ENCODE measurements at regions not wholly inside any gene's neighbourhood (a gene's known extent, or its start where the extent isn't known, plus 50 kb on each side); places are given as distances from the start of the nearest gene placed in this dataset.

- DNase-seq (ENCODE audit: insufficient read length) (no peak), FAIRE-seq (no peak)
- no peak for TF ChIP-seq POLR2A (IDR thresholded peaks at IDR 0.05; ENCODE audit: low read depth, low read length)
- no peak for TF ChIP-seq POLR2AphosphoS5 (IDR thresholded peaks at IDR 0.05; ENCODE audit: low read depth, low read length)
- TF ChIP-seq TAF1 (IDR thresholded peaks at IDR 0.05; ENCODE audit: borderline replicate concordance, low read depth, low read length): no peak
These were observed 87.6 kb upstream of the MED13L start for GRCh38 chr12:116365114-116365513.

GRCh38 chr12:116365606-116366455 is 88.3 kb upstream of the MED13L start:
- no peak for TF ChIP-seq POLR2AphosphoS5 (IDR thresholded peaks at IDR 0.05; ENCODE audit: low read depth, low read length)
- TF ChIP-seq POLR2A (IDR thresholded peaks at IDR 0.05; ENCODE audit: low read depth, low read length): no peak
- TF ChIP-seq TAF1 (IDR thresholded peaks at IDR 0.05; ENCODE audit: borderline replicate concordance, low read depth, low read length): no peak
- DNase-seq (ENCODE audit: insufficient read length) (no peak), FAIRE-seq (no peak)

DNA sequence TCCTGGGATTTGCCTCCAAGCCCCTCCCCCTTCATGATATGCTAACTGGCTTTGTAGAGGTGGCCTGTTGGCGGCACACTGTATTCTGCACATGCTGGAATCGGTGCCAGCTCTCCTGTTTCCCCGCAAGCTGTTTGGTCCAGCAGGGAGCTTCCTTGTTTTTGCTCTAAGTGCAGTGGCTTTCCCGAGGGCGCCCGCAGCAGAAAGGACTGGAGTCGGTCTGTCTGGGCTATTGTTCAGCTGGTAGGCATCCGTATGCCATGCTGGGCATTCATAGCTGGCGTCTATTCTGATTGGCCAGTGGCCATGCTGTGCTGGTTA is 88.9 kb upstream of the MED13L start:
- FAIRE-seq (no peak), DNase-seq (ENCODE audit: insufficient read length) (no peak)
- TF ChIP-seq POLR2A (IDR thresholded peaks at IDR 0.05; ENCODE audit: low read depth, low read length) (no peak), POLR2AphosphoS5 (IDR thresholded peaks at IDR 0.05; ENCODE audit: low read depth, low read length) (no peak), TAF1 (IDR thresholded peaks at IDR 0.05; ENCODE audit: borderline replicate concordance, low read depth, low read length) (no peak)

DNA sequence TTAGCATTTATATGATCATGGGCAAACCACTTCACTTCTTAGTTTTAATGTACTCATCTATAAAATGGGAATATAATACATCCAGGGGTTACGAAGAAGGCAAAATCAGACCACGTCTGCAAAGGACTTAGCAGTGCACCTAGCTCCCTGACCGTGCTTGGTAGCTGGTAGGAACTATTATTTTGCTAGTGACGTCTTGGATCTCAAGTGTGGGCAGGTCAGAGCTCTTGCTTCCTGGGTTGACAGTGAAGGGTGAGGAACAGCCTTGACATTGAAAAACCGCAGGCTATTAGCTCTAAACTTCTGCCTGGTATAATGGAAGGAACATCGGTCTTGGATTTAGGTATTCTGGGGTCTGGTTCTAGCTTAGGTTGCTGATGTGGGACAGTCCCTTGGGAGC is 89.3 kb upstream of the MED13L start:
- FAIRE-seq (no peak), DNase-seq (ENCODE audit: insufficient read length) (no peak)
- no peak for TF ChIP-seq POLR2AphosphoS5 (IDR thresholded peaks at IDR 0.05; ENCODE audit: low read depth, low read length)
- TF ChIP-seq TAF1 (IDR thresholded peaks at IDR 0.05; ENCODE audit: borderline replicate concordance, low read depth, low read length): no peak

DNA sequence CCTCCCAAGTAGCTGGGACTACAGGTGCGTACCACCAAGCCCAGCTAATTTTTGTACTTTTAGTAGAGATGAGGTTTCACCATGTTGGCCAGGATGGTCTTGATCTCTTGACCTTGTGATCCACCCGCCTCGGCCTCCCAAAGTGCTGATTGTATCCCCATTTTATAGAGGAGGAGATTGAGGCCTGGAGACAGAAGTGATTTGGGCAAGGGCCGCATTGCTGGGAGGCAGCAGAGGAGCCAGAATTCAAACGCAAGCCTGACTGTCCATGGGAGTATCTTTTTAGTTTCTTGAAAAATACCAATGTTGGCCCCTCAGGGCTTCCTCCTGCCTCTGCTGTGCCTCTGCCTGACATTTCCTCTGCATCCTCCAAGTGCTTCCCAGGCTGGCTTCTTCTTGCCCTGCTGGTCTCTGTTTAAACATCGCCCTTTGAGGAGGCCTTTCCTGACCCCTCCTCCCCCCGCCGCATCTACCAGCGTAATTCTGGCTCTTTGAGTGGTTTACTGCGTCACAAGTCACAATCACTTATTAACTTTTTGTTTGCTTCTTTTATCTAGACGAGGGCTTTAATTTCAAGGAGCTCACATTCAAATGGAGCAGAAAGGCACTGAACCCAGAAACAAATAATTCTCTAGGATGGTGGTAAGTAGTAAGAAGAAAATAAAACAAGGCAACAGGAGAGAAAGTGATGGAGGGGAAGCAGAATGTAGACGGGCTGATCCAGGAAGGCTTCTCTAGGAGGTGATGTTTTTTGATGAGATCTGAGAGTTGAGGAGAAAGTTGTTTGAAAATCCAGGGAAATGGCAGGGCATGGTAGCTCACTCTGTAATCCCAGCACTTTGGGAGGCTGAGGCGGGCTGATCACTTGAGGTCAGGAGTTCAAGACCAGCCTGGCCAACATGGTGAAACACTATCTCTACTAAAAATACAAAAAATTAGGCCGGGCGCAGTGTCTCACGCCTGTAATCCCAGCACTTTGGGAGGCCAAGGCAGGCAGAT is 91.0 kb upstream of the MED13L start:
- no peak for TF ChIP-seq POLR2A (IDR thresholded peaks at IDR 0.05; ENCODE audit: low read depth, low read length)
- no peak for FAIRE-seq
- DNase-seq (ENCODE audit: insufficient read length): no peak

DNA sequence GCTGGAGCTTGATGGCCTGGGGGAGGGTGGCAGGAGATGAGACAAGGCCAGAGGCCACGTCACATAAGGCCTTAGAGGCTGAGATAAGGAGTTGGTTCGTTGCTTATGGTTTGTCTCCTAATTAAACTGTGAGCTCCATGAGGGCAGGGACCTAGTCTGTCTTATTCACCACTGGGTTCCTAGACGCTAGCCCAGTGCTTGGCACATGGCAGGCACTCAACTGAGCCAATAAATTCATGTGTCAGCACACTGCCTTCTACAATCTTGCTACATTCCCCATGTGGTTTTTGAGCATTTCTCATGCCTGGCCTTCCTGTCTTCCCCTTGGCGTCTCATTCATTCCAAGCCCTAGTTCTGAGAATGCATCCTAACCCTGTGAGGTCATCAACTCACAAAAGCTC is 92.5 kb upstream of the MED13L start:
- no peak for TF ChIP-seq TAF1 (IDR thresholded peaks at IDR 0.05; ENCODE audit: borderline replicate concordance, low read depth, low read length)
- no peak for TF ChIP-seq POLR2AphosphoS5 (IDR thresholded peaks at IDR 0.05; ENCODE audit: low read depth, low read length)
- no peak for TF ChIP-seq POLR2A (IDR thresholded peaks at IDR 0.05; ENCODE audit: low read depth, low read length)
- no peak for FAIRE-seq
- no peak for DNase-seq (ENCODE audit: insufficient read length)

GRCh38 chr12:116370886-116371580 is 93.5 kb upstream of the MED13L start:
- no peak for DNase-seq (ENCODE audit: insufficient read length)
- no peak for FAIRE-seq
- no peak for TF ChIP-seq TAF1 (IDR thresholded peaks at IDR 0.05; ENCODE audit: borderline replicate concordance, low read depth, low read length)
- TF ChIP-seq POLR2A (IDR thresholded peaks at IDR 0.05; ENCODE audit: low read depth, low read length): no peak
- no peak for TF ChIP-seq POLR2AphosphoS5 (IDR thresholded peaks at IDR 0.05; ENCODE audit: low read depth, low read length)

DNA sequence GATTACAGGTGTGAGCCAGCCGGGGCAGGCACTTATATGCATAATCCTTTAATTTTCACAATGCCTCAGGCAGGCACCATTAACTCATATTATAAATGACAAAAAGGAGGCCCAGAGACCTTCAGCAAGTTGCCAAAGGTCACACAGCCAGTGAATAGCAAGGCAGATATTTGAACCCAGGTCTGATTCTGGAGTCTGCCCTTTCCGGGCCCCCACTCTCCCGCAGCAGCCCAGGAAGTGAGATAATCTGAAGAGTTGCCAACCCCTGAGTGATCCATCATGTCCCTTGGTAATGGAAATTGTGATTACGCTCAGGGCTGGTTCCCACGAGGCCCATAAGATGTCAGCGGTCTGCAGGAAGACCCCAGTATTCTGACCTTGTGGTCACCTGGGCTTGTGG is 95.3 kb upstream of the MED13L start:
- FAIRE-seq: no peak
- TF ChIP-seq POLR2A (IDR thresholded peaks at IDR 0.05; ENCODE audit: low read depth, low read length) (no peak), POLR2AphosphoS5 (IDR thresholded peaks at IDR 0.05; ENCODE audit: low read depth, low read length) (no peak)
- DNase-seq (ENCODE audit: insufficient read length): no peak

- TF ChIP-seq TAF1 (IDR thresholded peaks at IDR 0.05; ENCODE audit: borderline replicate concordance, low read depth, low read length) (no peak), POLR2AphosphoS5 (IDR thresholded peaks at IDR 0.05; ENCODE audit: low read depth, low read length) (no peak), POLR2A (IDR thresholded peaks at IDR 0.05; ENCODE audit: low read depth, low read length) (no peak)
- DNase-seq (ENCODE audit: insufficient read length) (no peak), FAIRE-seq (no peak)
These were observed 96.2 kb upstream of the MED13L start for GRCh38 chr12:116373572-116374206.

- DNase-seq (ENCODE audit: insufficient read length) (no peak), FAIRE-seq (no peak)
- TF ChIP-seq POLR2AphosphoS5 (IDR thresholded peaks at IDR 0.05; ENCODE audit: low read depth, low read length) (no peak), TAF1 (IDR thresholded peaks at IDR 0.05; ENCODE audit: borderline replicate concordance, low read depth, low read length) (no peak), POLR2A (IDR thresholded peaks at IDR 0.05; ENCODE audit: low read depth, low read length) (no peak)
These were observed 96.7 kb upstream of the MED13L start for GRCh38 chr12:116374207-116374606.

GRCh38 chr12:116375278-116375842 is 97.9 kb upstream of the MED13L start:
- FAIRE-seq (no peak), DNase-seq (ENCODE audit: insufficient read length) (no peak)
- TF ChIP-seq TAF1 (IDR thresholded peaks at IDR 0.05; ENCODE audit: borderline replicate concordance, low read depth, low read length) (no peak), POLR2AphosphoS5 (IDR thresholded peaks at IDR 0.05; ENCODE audit: low read depth, low read length) (no peak), POLR2A (IDR thresholded peaks at IDR 0.05; ENCODE audit: low read depth, low read length) (no peak)
